ENCODE measurements at regions not wholly inside any gene's neighbourhood (a gene's known extent, or its start where the extent isn't known, plus 50 kb on each side); places are given as distances from the start of the nearest gene placed in this dataset.

GRCh38 chr3:147881933-147882332 is 472.8 kb downstream of the ZIC1 start:
- no peak for DNase-seq
- Mint-ChIP-seq H3K36me3 (no peaks in the 10 kb centered on the region), H3K27ac (no peak overlapping the region), H3K4me1 (no peaks in the 10 kb centered on the region), H3K27me3 (no peaks in the 10 kb centered on the region), H3K4me3 (no peak overlapping the region), H3K9me3 (peaks cover 0 to 50% (median 17%) of the 10 kb centered on the region in 8 donors)
- no peak overlapping the region for H3K27ac ChIP-seq (ENCODE audit: low read depth, low read length)
- H3K36me3 ChIP-seq (ENCODE audit: insufficient read depth, low read length) = no peaks in the 10 kb centered on the region
- intact Hi-C loops (cut with micrococcal nuclease) = no loop called here
- no peaks in the 10 kb centered on the region for H3K27me3 ChIP-seq (ENCODE audit: insufficient read depth, low read length)
- CTCF ChIA-PET (ENCODE audit: partially characterized antibody) = no interaction called here
- POLR2A ChIA-PET (ENCODE audit: partially characterized antibody) = no interaction called here
- H3K4me3 ChIP-seq (ENCODE audit: low read length in 2 of 2) = no peak overlapping the region
- no peaks in the 10 kb centered on the region for H3K4me1 ChIP-seq (ENCODE audit: insufficient read depth, low read length)
- peaks cover 0 to 4% of the 10 kb centered on the region in 2 donors for H3K9me3 ChIP-seq (ENCODE audit: control insufficient read depth in 1 of 2, low read length in 2 of 2)

DNA sequence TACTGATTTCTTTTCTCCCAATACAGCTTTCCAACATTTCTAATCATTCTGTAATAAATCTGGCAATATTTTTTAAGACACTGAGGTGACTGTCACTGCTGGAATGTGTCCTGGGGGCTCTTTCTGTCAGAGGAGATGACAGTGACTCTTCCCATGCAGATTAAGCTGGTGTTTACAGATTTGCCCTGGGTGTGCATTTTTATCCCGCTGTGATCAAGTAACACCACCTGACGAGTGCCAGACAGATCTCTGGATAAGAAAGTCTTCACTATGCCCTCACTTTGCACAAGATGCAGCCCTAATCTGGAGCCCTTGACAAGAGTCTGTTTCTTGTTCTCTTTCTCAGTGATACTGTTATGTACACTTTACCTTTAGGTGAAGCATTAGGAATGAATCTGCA is 477.7 kb downstream of the ZIC1 start:
- CTCF ChIA-PET (ENCODE audit: partially characterized antibody) = interaction anchor here (1.0 kb wide), 1 partner anchor 11 kb away, joined by 3 read pairs; no protein-coding TSS in a partner anchor
- no peaks in the 10 kb centered on the region for H3K27me3 ChIP-seq (ENCODE audit: insufficient read depth, low read length)
- intact Hi-C loops (cut with micrococcal nuclease) = no loop called here

GRCh38 chr3:147887797-147888196 is 478.6 kb downstream of the ZIC1 start:
- no peak for DNase-seq
- Mint-ChIP-seq H3K9me3 (peaks cover 0 to 11% (median 4%) of the 10 kb centered on the region in 8 donors), H3K4me1 (no peaks in the 10 kb centered on the region), H3K4me3 (no peak overlapping the region), H3K36me3 (no peaks in the 10 kb centered on the region), H3K27ac (no peak overlapping the region), H3K27me3 (no peaks in the 10 kb centered on the region)
- CTCF ChIA-PET (ENCODE audit: partially characterized antibody) = interaction anchor here (1.0 kb wide), 1 partner anchor 10 kb away, joined by 3 read pairs; no protein-coding TSS in a partner anchor
- Histone ChIP-seq H3K27me3 (ENCODE audit: insufficient read depth, low read length) (no peaks in the 10 kb centered on the region), H3K9me3 (ENCODE audit: control insufficient read depth in 1 of 2, low read length in 2 of 2) (no peaks in the 10 kb centered on the region), H3K4me1 (ENCODE audit: insufficient read depth, low read length) (no peaks in the 10 kb centered on the region), H3K27ac (ENCODE audit: low read depth, low read length) (no peak overlapping the region), H3K4me3 (ENCODE audit: low read length in 2 of 2) (no peak overlapping the region), H3K36me3 (ENCODE audit: insufficient read depth, low read length) (no peaks in the 10 kb centered on the region)
- POLR2A ChIA-PET (ENCODE audit: partially characterized antibody) = no interaction called here
- intact Hi-C loops (cut with micrococcal nuclease) = no loop called here

More for the DNA sequence above, 477.7 kb downstream of the ZIC1 start:
- Histone ChIP-seq H3K36me3 (ENCODE audit: insufficient read depth, low read length) (no peaks in the 10 kb centered on the region), H3K4me1 (ENCODE audit: insufficient read depth, low read length) (no peaks in the 10 kb centered on the region), H3K9me3 (ENCODE audit: control insufficient read depth in 1 of 2, low read length in 2 of 2) (peaks cover 0 to 4% of the 10 kb centered on the region in 2 donors), H3K4me3 (ENCODE audit: low read length in 2 of 2) (no peak overlapping the region), H3K27ac (ENCODE audit: low read depth, low read length) (no peak overlapping the region)
- Mint-ChIP-seq H3K27me3 (no peaks in the 10 kb centered on the region), H3K4me3 (no peak overlapping the region), H3K9me3 (peaks cover 0 to 16% (median 11%) of the 10 kb centered on the region in 8 donors), H3K36me3 (no peaks in the 10 kb centered on the region), H3K27ac (no peak overlapping the region), H3K4me1 (no peaks in the 10 kb centered on the region)
- POLR2A ChIA-PET (ENCODE audit: partially characterized antibody) = no interaction called here
- no peak for DNase-seq

- Mint-ChIP-seq H3K27ac (no peak overlapping the region), H3K9me3 (peaks cover 0 to 8% (median under 1%) of the 10 kb centered on the region in 8 donors), H3K4me1 (no peaks in the 10 kb centered on the region), H3K36me3 (no peaks in the 10 kb centered on the region), H3K4me3 (no peak overlapping the region), H3K27me3 (no peaks in the 10 kb centered on the region)
- H3K4me3 ChIP-seq (ENCODE audit: low read length in 2 of 2) = no peak overlapping the region
- CTCF ChIA-PET (ENCODE audit: partially characterized antibody) = no interaction called here
- no peak for DNase-seq
- no peaks in the 10 kb centered on the region for H3K27me3 ChIP-seq (ENCODE audit: insufficient read depth, low read length)
- intact Hi-C loops (cut with micrococcal nuclease) = no loop called here
- H3K36me3 ChIP-seq (ENCODE audit: insufficient read depth, low read length) = no peaks in the 10 kb centered on the region
- POLR2A ChIA-PET (ENCODE audit: partially characterized antibody) = no interaction called here
- H3K9me3 ChIP-seq (ENCODE audit: control insufficient read depth in 1 of 2, low read length in 2 of 2) = no peaks in the 10 kb centered on the region
- no peak overlapping the region for H3K27ac ChIP-seq (ENCODE audit: low read depth, low read length)
- H3K4me1 ChIP-seq (ENCODE audit: insufficient read depth, low read length) = no peaks in the 10 kb centered on the region
Measured at GRCh38 chr3:147890114-147890513, 480.9 kb downstream of the ZIC1 start.

- Mint-ChIP-seq H3K36me3 (no peaks in the 10 kb centered on the region), H3K27ac (no peak overlapping the region), H3K9me3 (peaks cover 0 to 4% (median 0%) of the 10 kb centered on the region in 8 donors), H3K4me3 (no peak overlapping the region), H3K4me1 (no peaks in the 10 kb centered on the region), H3K27me3 (no peaks in the 10 kb centered on the region)
- Histone ChIP-seq H3K9me3 (ENCODE audit: control insufficient read depth in 1 of 2, low read length in 2 of 2) (no peaks in the 10 kb centered on the region), H3K4me1 (ENCODE audit: insufficient read depth, low read length) (no peaks in the 10 kb centered on the region), H3K27ac (ENCODE audit: low read depth, low read length) (no peak overlapping the region), H3K27me3 (ENCODE audit: insufficient read depth, low read length) (no peaks in the 10 kb centered on the region), H3K4me3 (ENCODE audit: low read length in 2 of 2) (no peak overlapping the region), H3K36me3 (ENCODE audit: insufficient read depth, low read length) (no peaks in the 10 kb centered on the region)
- intact Hi-C loops (cut with micrococcal nuclease) = no loop called here
- POLR2A ChIA-PET (ENCODE audit: partially characterized antibody) = no interaction called here
- no peak for DNase-seq
- CTCF ChIA-PET (ENCODE audit: partially characterized antibody) = no interaction called here
Measured at GRCh38 chr3:147895509-147895908, 486.3 kb downstream of the ZIC1 start.

- Mint-ChIP-seq H3K4me1 (no peaks in the 10 kb centered on the region), H3K36me3 (no peaks in the 10 kb centered on the region), H3K4me3 (no peak overlapping the region), H3K27me3 (no peaks in the 10 kb centered on the region), H3K9me3 (peaks cover 0 to 9% (median 2%) of the 10 kb centered on the region in 8 donors), H3K27ac (no peak overlapping the region)
- intact Hi-C loops (cut with micrococcal nuclease) = no loop called here
- ChIA-PET CTCF (ENCODE audit: partially characterized antibody) (no interaction called here), POLR2A (ENCODE audit: partially characterized antibody) (no interaction called here)
- H3K4me1 ChIP-seq (ENCODE audit: insufficient read depth, low read length) = no peaks in the 10 kb centered on the region
- H3K36me3 ChIP-seq (ENCODE audit: insufficient read depth, low read length) = no peaks in the 10 kb centered on the region
- no peak overlapping the region for H3K4me3 ChIP-seq (ENCODE audit: low read length in 2 of 2)
- no peaks in the 10 kb centered on the region for H3K9me3 ChIP-seq (ENCODE audit: control insufficient read depth in 1 of 2, low read length in 2 of 2)
- H3K27ac ChIP-seq (ENCODE audit: low read depth, low read length) = no peak overlapping the region
- no peaks in the 10 kb centered on the region for H3K27me3 ChIP-seq (ENCODE audit: insufficient read depth, low read length)
- DNase-seq = no peak
Measured at GRCh38 chr3:147900851-147901250, 491.7 kb downstream of the ZIC1 start.

DNA sequence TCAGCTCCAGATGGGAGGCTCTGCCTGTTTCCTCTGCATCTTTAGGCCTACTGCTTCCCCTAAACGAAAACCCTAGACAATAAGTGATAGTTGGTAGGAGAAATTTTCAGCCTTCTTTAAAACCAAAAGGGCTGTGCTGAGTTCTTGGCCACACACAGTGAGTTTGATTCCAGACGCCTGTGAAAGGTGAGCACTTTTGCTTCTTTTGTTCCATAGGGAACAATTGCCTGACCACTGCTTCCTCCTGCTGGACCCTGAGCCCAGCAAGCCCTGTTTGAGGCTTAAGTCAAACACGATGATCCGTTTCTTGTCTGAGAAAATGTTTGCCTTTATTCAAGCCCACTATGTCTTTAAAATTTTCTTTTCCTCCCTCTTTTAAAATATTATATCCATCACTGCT is 493.9 kb downstream of the ZIC1 start:
- intact Hi-C loops (cut with micrococcal nuclease) = no loop called here
- no peak overlapping the region for H3K4me3 ChIP-seq (ENCODE audit: low read length in 2 of 2)
- Mint-ChIP-seq H3K4me3 (no peak overlapping the region), H3K36me3 (no peaks in the 10 kb centered on the region), H3K27me3 (no peaks in the 10 kb centered on the region), H3K4me1 (no peaks in the 10 kb centered on the region), H3K9me3 (peaks cover 0 to 9% (median 0%) of the 10 kb centered on the region in 8 donors), H3K27ac (no peak overlapping the region)
- CTCF ChIA-PET (ENCODE audit: partially characterized antibody) = no interaction called here
- no peak overlapping the region for H3K27ac ChIP-seq (ENCODE audit: low read depth, low read length)
- no peaks in the 10 kb centered on the region for H3K27me3 ChIP-seq (ENCODE audit: insufficient read depth, low read length)
- no peak for DNase-seq
- no peaks in the 10 kb centered on the region for H3K36me3 ChIP-seq (ENCODE audit: insufficient read depth, low read length)
- POLR2A ChIA-PET (ENCODE audit: partially characterized antibody) = no interaction called here
- H3K9me3 ChIP-seq (ENCODE audit: control insufficient read depth in 1 of 2, low read length in 2 of 2) = no peaks in the 10 kb centered on the region
- no peaks in the 10 kb centered on the region for H3K4me1 ChIP-seq (ENCODE audit: insufficient read depth, low read length)

- ChIA-PET POLR2A (ENCODE audit: partially characterized antibody) (no interaction called here), CTCF (ENCODE audit: partially characterized antibody) (no interaction called here)
- no peaks in the 10 kb centered on the region for H3K27me3 ChIP-seq (ENCODE audit: insufficient read depth, low read length)
- peaks cover 0 to 13% (median under 1%) of the 10 kb centered on the region in 8 donors for H3K9me3 Mint-ChIP-seq
- H3K4me1 ChIP-seq (ENCODE audit: insufficient read depth, low read length) = no peaks in the 10 kb centered on the region
- no peak overlapping the region for H3K27ac ChIP-seq (ENCODE audit: low read depth, low read length)
- no peaks in the 10 kb centered on the region for H3K27me3 Mint-ChIP-seq
- intact Hi-C loops (cut with micrococcal nuclease) = no loop called here
- H3K36me3 Mint-ChIP-seq = no peaks in the 10 kb centered on the region
- no peaks in the 10 kb centered on the region for H3K4me1 Mint-ChIP-seq
- H3K4me3 Mint-ChIP-seq = no peak overlapping the region
- DNase-seq = no peak
- no peak overlapping the region for H3K27ac Mint-ChIP-seq
- H3K9me3 ChIP-seq (ENCODE audit: control insufficient read depth in 1 of 2, low read length in 2 of 2) = no peaks in the 10 kb centered on the region
- H3K4me3 ChIP-seq (ENCODE audit: low read length in 2 of 2) = no peak overlapping the region
- H3K36me3 ChIP-seq (ENCODE audit: insufficient read depth, low read length) = no peaks in the 10 kb centered on the region
Measured at GRCh38 chr3:147904421-147904820, 495.3 kb downstream of the ZIC1 start.
